ENCODE measurements at regions not wholly inside any gene's neighbourhood (a gene's known extent, or its start where the extent isn't known, plus 50 kb on each side); places are given as distances from the start of the nearest gene placed in this dataset.

- TF ChIP-seq PATZ1 (CRISPR knock-in tag; IDR thresholded peaks at IDR 0.05; ENCODE audit: borderline replicate concordance): no peak
- TF ChIP-seq CSDC2 (CRISPR knock-in tag; IDR thresholded peaks at IDR 0.05): no peak
These were observed 76.7 kb upstream of the IGSF1 start (continued) for GRCh38 chrX:131365766-131366165.

- TF ChIP-seq ZNF8 (CRISPR knock-in tag; IDR thresholded peaks at IDR 0.05): no peak
- no peak for TF ChIP-seq ESRRG (CRISPR knock-in tag; IDR thresholded peaks at IDR 0.05)
- no peak for TF ChIP-seq ISL1 (CRISPR knock-in tag; IDR thresholded peaks at IDR 0.05)
- ATAC-seq: no peak
These were observed 77.3 kb upstream of the IGSF1 start for GRCh38 chrX:131366407-131366806.

GRCh38 chrX:131388293-131388692 lies 99.2 kb upstream of the IGSF1 start:
- TF ChIP-seq BACH2 (CRISPR knock-in tag; IDR thresholded peaks at IDR 0.05; ENCODE audit: borderline replicate concordance) (no peak), ZNF8 (CRISPR knock-in tag; IDR thresholded peaks at IDR 0.05) (peak; percentile 97), TCF4 (CRISPR knock-in tag; IDR thresholded peaks at IDR 0.05; ENCODE audit: borderline replicate concordance) (no peak), PPARA (CRISPR knock-in tag; IDR thresholded peaks at IDR 0.05; ENCODE audit: borderline replicate concordance) (no peak), TOX (CRISPR knock-in tag; IDR thresholded peaks at IDR 0.05; ENCODE audit: borderline replicate concordance) (no peak)
- ATAC-seq: no peak

- no peak for TF ChIP-seq ZC3H10 (CRISPR knock-in tag; IDR thresholded peaks at IDR 0.05)
- TF ChIP-seq ESRRG (CRISPR knock-in tag; IDR thresholded peaks at IDR 0.05): no peak
- TF ChIP-seq ZFP30 (CRISPR knock-in tag; IDR thresholded peaks at IDR 0.05): no peak
- TF ChIP-seq PATZ1 (CRISPR knock-in tag; IDR thresholded peaks at IDR 0.05; ENCODE audit: borderline replicate concordance): no peak
- TF ChIP-seq BACH2 (CRISPR knock-in tag; IDR thresholded peaks at IDR 0.05; ENCODE audit: borderline replicate concordance): no peak
- TF ChIP-seq ARNTL (CRISPR knock-in tag; IDR thresholded peaks at IDR 0.05; ENCODE audit: borderline replicate concordance, low read depth): no peak
- no peak for TF ChIP-seq ISL1 (CRISPR knock-in tag; IDR thresholded peaks at IDR 0.05)
- no peak for TF ChIP-seq ZNF70 (CRISPR knock-in tag; IDR thresholded peaks at IDR 0.05)
- no peak for TF ChIP-seq ZFP3 (CRISPR knock-in tag; IDR thresholded peaks at IDR 0.05)
- no peak for TF ChIP-seq CSDC2 (CRISPR knock-in tag; IDR thresholded peaks at IDR 0.05)
- TF ChIP-seq PPARA (CRISPR knock-in tag; IDR thresholded peaks at IDR 0.05; ENCODE audit: borderline replicate concordance): no peak
- TF ChIP-seq OSR1 (CRISPR knock-in tag; IDR thresholded peaks at IDR 0.05): no peak
- TF ChIP-seq GLIS3 (CRISPR knock-in tag; IDR thresholded peaks at IDR 0.05): no peak
- TF ChIP-seq ZNF8 (CRISPR knock-in tag; IDR thresholded peaks at IDR 0.05): no peak
- TF ChIP-seq CREB5 (CRISPR knock-in tag; IDR thresholded peaks at IDR 0.05; ENCODE audit: low read depth): no peak
- TF ChIP-seq SNAI2 (CRISPR knock-in tag; IDR thresholded peaks at IDR 0.05): no peak
- no peak for TF ChIP-seq TSHZ2 (CRISPR knock-in tag; IDR thresholded peaks at IDR 0.05)
- no peak for TF ChIP-seq CSRNP3 (CRISPR knock-in tag; IDR thresholded peaks at IDR 0.05)
- no peak for ATAC-seq
These were observed 103.6 kb upstream of the IGSF1 start for GRCh38 chrX:131392666-131393065.

Data from SK-N-SH treated with all-trans-retinoic acid at 6 μM for 48 hours (cell line).